Forelimb muscle (tissue), 1 donor: ENCODE measurements at regions not wholly inside any gene's neighbourhood (a gene's known extent, or its start where the extent isn't known, plus 50 kb on each side); places are given as distances from the start of the nearest gene placed in this dataset.

Source experiments
- DNase-seq: peaks from one replicate; pipeline ENCODE4 v3.0.0-alpha.2; 2013; ENCODE audit warnings: low read depth

- no peak for DNase-seq
These were observed 318.0 kb downstream of the MYCN start for GRCh38 chr2:16258350-16258749.

- DNase-seq = no peak
These were observed 317.1 kb downstream of the MYCN start for GRCh38 chr2:16257322-16258028.

DNA sequence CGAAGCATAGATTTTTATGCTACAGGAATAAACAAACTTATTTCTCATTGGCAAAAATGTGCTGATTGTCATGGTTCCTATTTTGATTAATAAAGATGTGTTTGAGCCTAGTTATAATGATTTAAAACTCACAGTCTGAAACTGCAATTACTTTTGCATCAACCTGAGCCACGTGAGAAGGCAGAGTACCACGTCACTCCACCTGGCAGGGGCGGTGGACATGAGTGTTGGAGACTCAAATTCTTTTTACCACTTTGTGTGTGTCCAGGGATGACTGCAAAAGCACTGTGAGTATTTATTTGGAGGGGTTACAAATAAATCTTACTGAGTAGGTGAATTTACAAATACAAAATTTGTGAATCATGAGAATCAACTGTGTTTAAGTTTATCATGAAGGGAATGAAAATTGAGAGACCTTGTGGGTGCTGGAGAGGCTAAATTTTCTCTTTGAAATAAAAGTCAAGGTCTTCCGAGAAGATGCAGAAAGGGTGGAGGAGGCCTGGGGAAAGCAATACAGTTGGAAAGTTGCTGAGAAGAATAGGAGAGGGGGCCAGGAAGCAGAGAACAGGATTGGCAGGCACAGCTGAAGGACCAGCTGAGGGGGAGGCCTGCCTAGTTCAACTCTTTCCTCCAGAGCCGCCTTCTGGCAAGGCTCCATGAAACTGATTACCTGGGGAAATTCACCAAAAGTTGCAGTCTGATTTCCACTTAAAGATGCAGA is 316.4 kb downstream of the MYCN start:
- DNase-seq = peak; percentile 6

DNA sequence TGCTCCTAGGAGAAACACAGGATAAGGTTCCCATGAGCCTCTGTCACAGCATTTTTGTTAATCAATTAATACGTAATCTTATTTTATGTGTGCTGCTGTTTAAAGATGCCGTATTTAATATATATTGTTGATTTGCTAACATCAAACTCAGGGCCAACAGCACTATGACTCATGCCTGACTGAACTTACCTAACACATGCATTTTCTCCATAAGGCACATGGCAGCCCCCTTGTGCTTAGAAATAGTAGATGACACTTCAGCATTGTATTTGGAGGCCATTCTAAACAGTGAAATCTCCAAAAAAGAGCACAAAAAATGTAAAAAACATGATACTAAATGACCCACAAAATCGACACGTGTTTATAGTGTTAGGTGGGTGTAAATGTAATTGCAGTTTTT is 314.8 kb downstream of the MYCN start:
- DNase-seq = no peak

- no peak for DNase-seq
These were observed 314.1 kb downstream of the MYCN start for GRCh38 chr2:16254356-16254965.

DNA sequence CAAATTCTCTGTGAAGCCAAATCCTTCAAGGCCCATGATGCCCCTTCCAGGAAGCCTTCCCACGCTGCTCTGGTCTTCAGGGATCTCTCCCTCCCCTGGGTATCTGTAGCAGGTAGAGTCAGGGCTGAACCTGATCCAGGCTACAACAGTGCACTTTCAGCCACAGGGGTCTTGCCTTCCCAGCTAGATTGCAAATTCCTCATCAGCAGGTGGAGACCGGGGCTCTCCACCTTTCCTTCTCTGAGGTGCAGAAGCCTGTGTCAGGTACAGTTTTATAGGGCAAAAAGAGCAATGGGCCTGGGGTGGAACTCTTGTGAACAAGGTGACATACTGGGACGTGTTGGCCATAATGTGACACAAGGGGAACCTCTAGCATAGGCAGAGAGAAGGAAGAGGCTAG is 312.9 kb downstream of the MYCN start:
- no peak for DNase-seq

DNA sequence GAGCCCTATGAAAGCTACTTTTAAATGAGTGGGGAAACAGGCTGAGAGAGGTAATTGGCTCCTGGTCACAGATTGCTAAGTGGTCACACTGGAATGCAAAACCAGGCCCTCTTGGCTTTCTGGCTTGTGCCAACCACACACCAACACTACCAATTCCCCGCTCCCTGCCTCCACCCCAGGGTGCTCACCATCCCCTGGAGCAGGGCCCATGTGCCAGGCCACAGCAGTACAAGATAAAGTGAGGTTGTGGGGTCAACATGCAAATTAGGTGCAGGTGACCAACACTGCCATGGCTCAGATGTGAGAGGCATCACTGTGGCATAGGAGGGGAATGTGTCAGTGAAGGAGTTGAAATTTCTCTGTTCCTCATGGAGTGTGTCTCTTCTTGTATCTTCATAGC is 312.5 kb downstream of the MYCN start:
- no peak for DNase-seq

DNA sequence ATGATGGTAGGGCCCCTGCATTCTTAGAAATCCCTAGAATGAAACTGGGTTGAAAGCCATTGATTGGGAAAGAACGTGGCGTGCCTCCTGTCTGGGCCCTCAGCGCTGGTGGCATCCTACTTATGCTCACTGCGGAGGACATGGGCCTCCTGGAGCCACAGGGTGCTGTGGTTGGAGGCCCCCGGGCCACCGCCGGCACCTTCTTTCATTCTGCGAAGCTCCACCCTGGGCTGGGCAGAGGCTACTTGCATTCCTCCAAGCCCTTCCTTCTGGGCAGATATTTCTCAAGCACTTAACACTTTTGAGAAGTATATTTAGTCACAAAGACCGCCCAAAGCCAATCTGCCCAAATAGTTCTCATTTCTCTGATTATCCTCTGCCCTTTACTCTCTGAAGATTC is 311.9 kb downstream of the MYCN start:
- no peak for DNase-seq

GRCh38 chr2:16251511-16252225 is 311.3 kb downstream of the MYCN start:
- no peak for DNase-seq

DNA sequence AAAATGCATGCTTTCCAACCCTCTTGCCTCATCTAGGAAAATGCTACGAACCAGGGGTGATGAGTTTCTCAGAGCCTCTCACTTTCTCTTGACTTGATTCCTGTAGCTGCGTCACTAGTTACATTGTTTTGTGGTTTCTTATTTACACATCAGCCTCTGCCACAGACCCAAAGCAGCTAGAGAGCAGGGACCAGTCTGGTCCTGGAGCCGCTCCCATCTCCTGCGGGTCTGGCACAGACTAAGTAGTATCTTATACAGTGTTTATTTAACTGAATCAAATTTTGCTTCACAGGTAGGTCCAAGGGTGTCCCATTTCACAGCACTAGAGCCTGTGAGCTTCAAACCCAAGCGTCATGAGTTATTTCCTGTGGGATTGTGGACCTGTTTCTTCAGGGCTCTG is 310.5 kb downstream of the MYCN start:
- no peak for DNase-seq

- no peak for DNase-seq
These were observed 310.1 kb downstream of the MYCN start for GRCh38 chr2:16250466-16250865.

DNA sequence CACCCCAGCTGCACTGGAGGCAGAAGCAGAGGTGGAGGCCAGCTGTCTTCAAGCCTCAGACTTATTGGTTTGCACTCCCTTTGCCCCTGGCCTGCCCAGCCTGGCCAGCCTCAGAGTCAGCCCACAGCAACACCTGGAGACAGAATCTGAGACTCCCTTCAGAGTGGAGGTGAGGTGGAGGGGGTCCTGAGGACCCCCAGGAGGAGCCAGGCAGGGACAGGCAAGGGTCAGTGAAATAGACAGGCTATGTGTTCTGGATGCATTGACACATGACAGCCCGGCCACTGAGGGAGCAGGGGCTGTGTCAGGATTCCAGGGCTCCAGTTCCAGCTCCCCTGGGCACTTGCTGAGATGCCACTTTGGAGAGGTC is 309.7 kb downstream of the MYCN start:
- DNase-seq = no peak

DNA sequence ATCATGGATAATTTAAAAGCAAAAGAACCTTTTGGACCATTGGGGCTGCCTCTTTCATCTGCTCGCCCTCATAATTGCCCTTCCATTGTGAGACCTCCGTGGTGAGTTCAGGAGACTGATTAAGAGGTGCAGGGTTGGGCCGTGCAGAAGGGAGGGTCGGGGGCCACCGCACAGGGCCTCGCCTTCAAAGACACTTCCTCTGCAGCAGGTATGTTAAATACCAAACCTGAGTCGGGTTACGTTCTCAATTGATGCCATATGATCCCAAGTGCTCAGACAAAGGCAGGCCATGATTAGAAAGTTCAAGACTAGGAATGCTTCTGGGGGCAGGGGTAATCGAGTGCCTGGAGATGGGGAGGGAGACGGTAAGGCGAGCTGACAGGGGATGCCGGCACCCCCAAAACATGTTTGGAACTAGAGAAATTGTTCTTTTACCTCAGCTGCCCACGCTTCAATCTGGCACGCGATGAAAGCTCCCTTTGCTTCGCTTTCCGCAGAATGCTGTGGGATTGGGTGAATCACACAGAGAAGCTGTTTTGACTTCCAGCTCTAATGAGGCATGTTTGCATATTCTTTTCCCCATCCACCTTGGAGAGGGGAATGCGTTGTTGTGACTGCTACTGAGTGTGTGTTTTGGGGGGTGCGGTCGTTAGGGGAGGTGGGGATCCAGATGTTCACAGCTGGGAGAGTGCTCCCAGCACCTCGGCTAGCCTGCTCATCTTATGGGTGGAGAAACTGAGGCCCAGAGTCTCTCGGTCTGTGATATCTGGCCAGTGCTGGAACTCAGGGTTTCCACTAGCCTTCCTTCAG is 309.1 kb downstream of the MYCN start:
- no peak for DNase-seq

DNA sequence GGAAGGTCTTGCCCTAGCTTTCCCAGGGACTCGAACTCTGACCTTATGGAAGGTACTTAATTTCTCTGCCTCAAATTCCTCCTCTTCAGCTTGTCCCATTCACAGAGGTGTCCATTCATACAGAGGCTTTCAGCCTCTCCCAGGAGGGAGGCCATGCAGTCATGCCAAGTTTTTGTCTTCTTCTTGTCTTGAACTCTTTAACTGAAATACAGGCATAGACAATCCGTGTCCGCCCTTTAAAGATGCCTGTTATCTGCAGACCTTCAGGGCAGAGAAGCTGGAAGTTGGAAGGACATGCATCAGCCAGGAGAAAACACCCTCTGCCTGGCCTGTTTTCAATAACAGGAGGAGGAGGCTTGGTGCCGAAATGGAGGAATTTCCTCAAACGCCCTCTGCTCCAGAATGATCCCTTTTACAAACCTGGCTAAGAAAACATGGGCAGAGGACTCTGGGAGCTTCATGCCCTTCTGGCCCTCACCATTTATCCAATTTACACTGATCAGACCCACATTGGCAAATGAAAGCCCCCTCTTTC is 308.3 kb downstream of the MYCN start:
- no peak for DNase-seq

GRCh38 chr2:16247326-16248122 is 307.2 kb downstream of the MYCN start:
- no peak for DNase-seq

GRCh38 chr2:16246911-16247310 is 306.6 kb downstream of the MYCN start:
- no peak for DNase-seq

DNA sequence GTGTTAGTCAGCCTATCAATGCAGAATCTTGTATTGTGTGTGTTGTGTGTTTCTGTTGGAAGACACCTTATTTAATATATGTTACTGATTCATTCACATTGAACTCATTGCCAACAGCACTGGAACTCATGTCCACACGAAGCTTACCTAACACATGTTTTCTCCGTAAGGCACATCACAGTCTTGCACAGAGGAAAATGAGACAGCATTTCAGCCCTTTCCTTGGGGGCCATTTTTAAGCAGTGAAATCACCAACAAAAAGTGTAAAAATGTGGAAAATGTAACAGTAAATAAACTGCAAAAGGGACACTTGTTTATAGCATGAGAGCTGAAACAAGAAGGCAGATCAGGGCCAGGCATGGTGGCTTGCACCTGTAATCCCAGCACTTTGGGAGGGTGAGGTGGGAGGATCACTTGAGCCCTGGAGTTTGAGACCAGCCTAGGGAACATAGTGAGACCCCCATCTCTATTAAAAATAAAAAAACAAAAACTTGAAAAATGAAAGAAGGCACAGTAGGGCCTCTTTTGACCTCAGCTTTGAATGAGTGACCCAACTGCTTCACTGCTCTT is 306.0 kb downstream of the MYCN start:
- DNase-seq = no peak

GRCh38 chr2:16245481-16246054 is 305.2 kb downstream of the MYCN start:
- no peak for DNase-seq

DNA sequence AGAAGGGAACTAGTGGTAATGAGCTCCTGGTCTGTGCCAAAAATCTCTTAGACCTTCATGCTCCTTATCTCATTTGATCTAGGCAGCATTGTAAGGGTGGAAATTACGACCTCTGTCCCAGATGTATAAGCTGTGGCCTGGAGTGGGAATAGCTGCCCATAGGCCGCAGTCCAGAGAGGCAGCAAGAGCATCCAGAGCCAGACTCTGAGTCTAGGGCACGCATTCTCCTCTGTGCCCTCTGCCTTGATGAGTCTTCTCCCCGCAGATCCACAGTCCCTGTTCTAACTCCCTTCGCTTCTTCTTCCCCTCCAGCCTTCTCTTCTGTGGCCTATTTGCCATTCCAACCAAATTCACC is 304.6 kb downstream of the MYCN start:
- DNase-seq = no peak
